ENCODE measurements at regions not wholly inside any gene's neighbourhood (a gene's known extent, or its start where the extent isn't known, plus 50 kb on each side); places are given as distances from the start of the nearest gene placed in this dataset.

DNA sequence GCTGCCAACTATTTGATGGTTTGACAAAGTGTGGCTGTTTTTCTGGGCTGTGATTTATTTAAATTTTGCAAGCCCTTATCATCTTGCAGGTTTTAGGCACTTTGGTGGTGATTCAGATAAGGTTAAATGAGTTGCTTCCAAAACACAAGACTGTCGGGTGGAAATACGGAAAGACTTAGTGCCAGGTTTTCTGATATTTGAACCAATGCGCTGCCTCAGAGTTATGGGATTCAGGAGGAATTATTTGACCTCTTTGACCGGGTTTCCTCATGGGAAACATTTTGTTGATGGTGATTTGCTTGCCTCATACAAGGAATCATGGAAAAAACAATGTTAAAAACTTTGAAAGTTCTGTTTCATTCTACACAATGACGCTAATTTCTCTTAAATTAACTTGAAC is 136.1 kb upstream of the MAP9 start:
- TF ChIP-seq, protein P1, sequence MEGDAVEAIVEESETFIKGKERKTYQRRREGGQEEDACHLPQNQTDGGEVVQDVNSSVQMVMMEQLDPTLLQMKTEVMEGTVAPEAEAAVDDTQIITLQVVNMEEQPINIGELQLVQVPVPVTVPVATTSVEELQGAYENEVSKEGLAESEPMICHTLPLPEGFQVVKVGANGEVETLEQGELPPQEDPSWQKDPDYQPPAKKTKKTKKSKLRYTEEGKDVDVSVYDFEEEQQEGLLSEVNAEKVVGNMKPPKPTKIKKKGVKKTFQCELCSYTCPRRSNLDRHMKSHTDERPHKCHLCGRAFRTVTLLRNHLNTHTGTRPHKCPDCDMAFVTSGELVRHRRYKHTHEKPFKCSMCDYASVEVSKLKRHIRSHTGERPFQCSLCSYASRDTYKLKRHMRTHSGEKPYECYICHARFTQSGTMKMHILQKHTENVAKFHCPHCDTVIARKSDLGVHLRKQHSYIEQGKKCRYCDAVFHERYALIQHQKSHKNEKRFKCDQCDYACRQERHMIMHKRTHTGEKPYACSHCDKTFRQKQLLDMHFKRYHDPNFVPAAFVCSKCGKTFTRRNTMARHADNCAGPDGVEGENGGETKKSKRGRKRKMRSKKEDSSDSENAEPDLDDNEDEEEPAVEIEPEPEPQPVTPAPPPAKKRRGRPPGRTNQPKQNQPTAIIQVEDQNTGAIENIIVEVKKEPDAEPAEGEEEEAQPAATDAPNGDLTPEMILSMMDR (IDR thresholded peaks at IDR 0.05; ENCODE audit: low read length) = no peak
- Histone ChIP-seq H3K4me3 (ENCODE audit: low read length) (no peak overlapping the region), H3K36me3 (replicated peaks; ENCODE audit: insufficient read depth, low read length) (no peaks in the 10 kb centered on the region), H3K79me2 (ENCODE audit: low read length) (no peaks in the 10 kb centered on the region), H3K9me3 (replicated peaks; ENCODE audit: insufficient read depth, low read length) (no peaks in the 10 kb centered on the region), H3K4me1 (ENCODE audit: low read length) (no peaks in the 10 kb centered on the region), H3K9ac (ENCODE audit: low read length) (no peak overlapping the region), H3K27me3 (replicated peaks; ENCODE audit: insufficient read depth, low read length) (no peaks in the 10 kb centered on the region), H3K4me2 (ENCODE audit: low read depth, low read length) (no peak overlapping the region), H2AFZ (ENCODE audit: low read length) (no peak overlapping the region), H3F3A (ENCODE audit: insufficient read depth, low read length) (no peaks in the 10 kb centered on the region), H3K9me2 (replicated peaks; ENCODE audit: insufficient read depth, low read length) (no peaks in the 10 kb centered on the region; the same call in 1 of the 2 replicates), H4K20me1 (ENCODE audit: insufficient read depth, low read length) (no peaks in the 10 kb centered on the region), H3K27ac (ENCODE audit: low read length) (no peak overlapping the region)
- DNase-seq = no peak

- Histone ChIP-seq H3K4me3 (ENCODE audit: low read length) (no peak overlapping the region), H3K27ac (ENCODE audit: low read length) (no peak overlapping the region), H3F3A (ENCODE audit: insufficient read depth, low read length) (no peaks in the 10 kb centered on the region), H4K20me1 (ENCODE audit: insufficient read depth, low read length) (no peaks in the 10 kb centered on the region), H3K4me1 (ENCODE audit: low read length) (no peaks in the 10 kb centered on the region), H3K4me2 (ENCODE audit: low read depth, low read length) (no peak overlapping the region), H3K79me2 (ENCODE audit: low read length) (no peaks in the 10 kb centered on the region), H3K9me2 (replicated peaks; ENCODE audit: insufficient read depth, low read length) (no peaks in the 10 kb centered on the region; the same call in 1 of the 2 replicates), H2AFZ (ENCODE audit: low read length) (no peak overlapping the region), H3K27me3 (replicated peaks; ENCODE audit: insufficient read depth, low read length) (no peaks in the 10 kb centered on the region), H3K9ac (ENCODE audit: low read length) (no peak overlapping the region), H3K9me3 (replicated peaks; ENCODE audit: insufficient read depth, low read length) (no peaks in the 10 kb centered on the region), H3K36me3 (replicated peaks; ENCODE audit: insufficient read depth, low read length) (no peaks in the 10 kb centered on the region)
- TF ChIP-seq EZH2phosphoT487 (IDR thresholded peaks at IDR 0.05; ENCODE audit: low read length) = no peak
- TF ChIP-seq EZH2 (optimal IDR thresholded peaks at IDR 0.05; ENCODE audit: low read depth, low read length) = no peak
- TF ChIP-seq, protein P1 (IDR thresholded peaks at IDR 0.05; ENCODE audit: low read length) = no peak
- no peak for DNase-seq
Observed at GRCh38 chr4:155512046-155512445, 135.3 kb upstream of the MAP9 start.

GRCh38 chr4:155510771-155511170 is 134.0 kb upstream of the MAP9 start:
- no peaks in the 10 kb centered on the region for H3K36me3 ChIP-seq (replicated peaks; ENCODE audit: insufficient read depth, low read length)
- no peak overlapping the region for H3K4me3 ChIP-seq (ENCODE audit: low read length)
- TF ChIP-seq EZH2phosphoT487 (IDR thresholded peaks at IDR 0.05; ENCODE audit: low read length) = no peak
- TF ChIP-seq EZH2 (optimal IDR thresholded peaks at IDR 0.05; ENCODE audit: low read depth, low read length) = no peak
- TF ChIP-seq, protein P1 (IDR thresholded peaks at IDR 0.05; ENCODE audit: low read length) = no peak
- H3K9me3 ChIP-seq (replicated peaks; ENCODE audit: insufficient read depth, low read length) = no peaks in the 10 kb centered on the region
- H3K27me3 ChIP-seq (replicated peaks; ENCODE audit: insufficient read depth, low read length) = no peaks in the 10 kb centered on the region
- no peaks in the 10 kb centered on the region for H3K4me1 ChIP-seq (ENCODE audit: low read length)
- no peak overlapping the region for H3K9ac ChIP-seq (ENCODE audit: low read length)
- no peak for DNase-seq
- no peaks in the 10 kb centered on the region for H4K20me1 ChIP-seq (ENCODE audit: insufficient read depth, low read length)
- H2AFZ ChIP-seq (ENCODE audit: low read length) = no peak overlapping the region
- H3K9me2 ChIP-seq (replicated peaks; ENCODE audit: insufficient read depth, low read length) = no peaks in the 10 kb centered on the region; the same call in 1 of the 2 replicates
- no peaks in the 10 kb centered on the region for H3F3A ChIP-seq (ENCODE audit: insufficient read depth, low read length)
- H3K79me2 ChIP-seq (ENCODE audit: low read length) = no peaks in the 10 kb centered on the region
- H3K27ac ChIP-seq (ENCODE audit: low read length) = no peak overlapping the region
- no peak overlapping the region for H3K4me2 ChIP-seq (ENCODE audit: low read depth, low read length)
